ENCODE measurements at regions not wholly inside any gene's neighbourhood (a gene's known extent, or its start where the extent isn't known, plus 50 kb on each side); places are given as distances from the start of the nearest gene placed in this dataset.

GRCh38 chr7:98526059-98526458 lies 91.0 kb upstream of the NPTX2 start:
- TF ChIP-seq CTCF (IDR thresholded peaks at IDR 0.05; ENCODE audit: insufficient read depth, low read length, severe bottlenecking) = no peak
- DNase-seq (ENCODE audit: low read depth) (no peak), FAIRE-seq (no peak)
- no peaks in the 10 kb centered on the region for H3K27me3 ChIP-seq (ENCODE audit: control insufficient read depth, insufficient read depth, low read length)
- H3K36me3 ChIP-seq (ENCODE audit: control insufficient read depth, insufficient read depth, low read length) = no peaks in the 10 kb centered on the region
- no peak overlapping the region for H3K4me3 ChIP-seq (ENCODE audit: low read depth, low read length)

- no peak for TF ChIP-seq CTCF (IDR thresholded peaks at IDR 0.05; ENCODE audit: insufficient read depth, low read length, severe bottlenecking)
- Histone ChIP-seq H3K36me3 (ENCODE audit: control insufficient read depth, insufficient read depth, low read length) (no peaks in the 10 kb centered on the region), H3K27me3 (ENCODE audit: control insufficient read depth, insufficient read depth, low read length) (no peaks in the 10 kb centered on the region), H3K4me3 (ENCODE audit: low read depth, low read length) (no peak overlapping the region)
- peak; percentile 68 for FAIRE-seq
- DNase-seq (ENCODE audit: low read depth) = no peak
Observed at GRCh38 chr7:98521089-98521692, 95.9 kb upstream of the NPTX2 start.

GRCh38 chr7:98520356-98520951 lies 96.6 kb upstream of the NPTX2 start:
- Histone ChIP-seq H3K4me3 (ENCODE audit: low read depth, low read length) (no peak overlapping the region), H3K27me3 (ENCODE audit: control insufficient read depth, insufficient read depth, low read length) (no peaks in the 10 kb centered on the region), H3K36me3 (ENCODE audit: control insufficient read depth, insufficient read depth, low read length) (no peaks in the 10 kb centered on the region)
- DNase-seq (ENCODE audit: low read depth) (no peak), FAIRE-seq (no peak)
- no peak for TF ChIP-seq CTCF (IDR thresholded peaks at IDR 0.05; ENCODE audit: insufficient read depth, low read length, severe bottlenecking)

- Histone ChIP-seq H3K4me3 (ENCODE audit: low read depth, low read length) (no peak overlapping the region), H3K36me3 (ENCODE audit: control insufficient read depth, insufficient read depth, low read length) (no peaks in the 10 kb centered on the region), H3K27me3 (ENCODE audit: control insufficient read depth, insufficient read depth, low read length) (no peaks in the 10 kb centered on the region)
- TF ChIP-seq CTCF (IDR thresholded peaks at IDR 0.05; ENCODE audit: insufficient read depth, low read length, severe bottlenecking) = no peak
- no peak for DNase-seq (ENCODE audit: low read depth)
- FAIRE-seq = no peak
Observed at GRCh38 chr7:98518159-98518947, 98.7 kb upstream of the NPTX2 start.

GRCh38 chr7:98515201-98515600 lies 101.9 kb upstream of the NPTX2 start:
- no peak overlapping the region for H3K4me3 ChIP-seq (ENCODE audit: low read depth, low read length)
- FAIRE-seq (no peak), DNase-seq (ENCODE audit: low read depth) (no peak)
- H3K27me3 ChIP-seq (ENCODE audit: control insufficient read depth, insufficient read depth, low read length) = no peaks in the 10 kb centered on the region
- TF ChIP-seq CTCF (IDR thresholded peaks at IDR 0.05; ENCODE audit: insufficient read depth, low read length, severe bottlenecking) = no peak
- no peaks in the 10 kb centered on the region for H3K36me3 ChIP-seq (ENCODE audit: control insufficient read depth, insufficient read depth, low read length)
